OCI-LY7 (cell line): ENCODE measurements at regions not wholly inside any gene's neighbourhood (a gene's known extent, or its start where the extent isn't known, plus 50 kb on each side); places are given as distances from the start of the nearest gene placed in this dataset.
A peak's percentile ranks its signal among the peaks of the same experiment; 100 is the strongest.

Experiments
- BruUV-seq: library from RNA; stranded (reverse); fragments of 400-500 nt; replicated peaks from 2 replicates; lab custom pipeline; 2021; lab: Mats Ljungman, UMichigan
- CTCF ChIA-PET: fragments of 300-600 bp; sonication (Branson Sonifier 250); formaldehyde crosslinking; loops from one replicate; lab custom pipeline; 2022; ENCODE audit warnings: antibody characterized with exemption; ENCODE audit not compliant: unreplicated experiment; lab: Charles Lee
- POLR2A ChIA-PET: fragments of 300-600 bp; sonication (Branson Sonifier 250); formaldehyde crosslinking; loops from one replicate; lab custom pipeline; 2022; ENCODE audit warnings: antibody characterized with exemption; lab: Charles Lee
- DNase-seq: peaks from one replicate; pipeline ENCODE4 v3.0.0-alpha.2; 2015; ENCODE audit warnings: low spot score
- H2AFZ ChIP-seq: fragments of 200-600 bp; sonication (generic), shearing (Covaris generic); 2 replicates; pipeline ENCODE4 v1.6.1; 2014; ENCODE audit warnings: mild to moderate bottlenecking, antibody characterized with exemption, low read length, moderate library complexity
- H3K27ac ChIP-seq: fragments of 200-600 bp; sonication (generic); 2 replicates; pipeline ENCODE4 v1.5.1; 2014; ENCODE audit warnings: mixed run types, low read depth, mild to moderate bottlenecking, moderate library complexity, low read length, inconsistent platforms; ENCODE audit not compliant: poor library complexity, severe bottlenecking
- H3K36me3 ChIP-seq: fragments of 200-600 bp; sonication (generic); 2 replicates; pipeline ENCODE4 v1.6.1; 2014; ENCODE audit warnings: mild to moderate bottlenecking, antibody characterized with exemption, low read length, moderate library complexity, mixed read lengths; ENCODE audit not compliant: insufficient read depth
- H3K4me1 ChIP-seq: fragments of 200-600 bp; sonication (generic); 2 replicates; pipeline ENCODE4 v1.5.1; 2014; ENCODE audit warnings: mild to moderate bottlenecking, low read length; ENCODE audit not compliant: insufficient read depth, poor library complexity, severe bottlenecking
- H3K4me2 ChIP-seq: fragments of 200-600 bp; sonication (generic); 2 replicates; pipeline ENCODE4 v1.6.1; 2014; ENCODE audit warnings: mild to moderate bottlenecking, low read length
- H3K4me3 ChIP-seq: fragments of 200-600 bp; sonication (generic); 2 replicates; pipeline ENCODE4 v1.5.1; 2014; ENCODE audit warnings: mild to moderate bottlenecking, low read depth, low read length; ENCODE audit not compliant: poor library complexity, severe bottlenecking
- H3K79me2 ChIP-seq: fragments of 200-600 bp; sonication (generic); 2 replicates; pipeline ENCODE4 v1.6.1; 2016; ENCODE audit warnings: low read depth, mild to moderate bottlenecking, low read length, moderate library complexity, mixed read lengths; ENCODE audit not compliant: insufficient read depth
- H3K9me2 ChIP-seq: fragments of 200-600 bp; sonication (generic); 2 replicates; pipeline ENCODE4 v1.6.1; 2016; ENCODE audit warnings: mild to moderate bottlenecking, low read length, mixed read lengths; ENCODE audit not compliant: insufficient read depth
- H3K9me3 ChIP-seq: fragments of 200-600 bp; sonication (generic); 2 replicates; pipeline ENCODE4 v1.6.1; 2014; ENCODE audit warnings: mild to moderate bottlenecking, mixed run types, low read length, mixed read lengths
- H4K20me1 ChIP-seq: fragments of 200-600 bp; sonication (generic); 2 replicates; pipeline ENCODE4 v1.6.1; 2014; ENCODE audit warnings: mild to moderate bottlenecking, antibody characterized with exemption, low read length, moderate library complexity, mixed read lengths; ENCODE audit not compliant: insufficient read depth
- CTCF ChIP-seq: fragments of 200-600 bp; sonication (generic); conservative IDR thresholded peaks from 2 replicates; pipeline ENCODE4 v1.5.1; 2014; ENCODE audit warnings: mild to moderate bottlenecking, antibody characterized with exemption, low read length, moderate library complexity, mixed read lengths
- EZH2phosphoT487 ChIP-seq: fragments of 200-600 bp; sonication (generic); IDR thresholded peaks from 2 replicates; pipeline ENCODE4 v1.6.1; 2018; ENCODE audit warnings: low read depth, borderline replicate concordance, mild to moderate bottlenecking, mixed run types, antibody characterized with exemption, low read length, moderate library complexity, mixed read lengths
- intact Hi-C: fragments of 100-400 bp; cut with micrococcal nuclease; formaldehyde crosslinking; loops from one replicate; pipeline ENCODE4 v1.10.0; 2022; ENCODE audit not compliant: unreplicated experiment

GRCh38 chrX:38864165-38864564, 62.9 kb downstream of the MID1IP1 start:
- CTCF ChIA-PET, result no interaction called here
- intact Hi-C loops, result no loop called here
- no peak overlapping the region for H3K27ac ChIP-seq
- H3K79me2 ChIP-seq, result no peaks in the 10 kb centered on the region
- no peak overlapping the region for H2AFZ ChIP-seq
- peaks cover 5% of the 10 kb centered on the region for H3K4me1 ChIP-seq
- no peak for DNase-seq
- H3K4me2 ChIP-seq, result no peak overlapping the region
- no peaks in the 10 kb centered on the region for H3K9me3 ChIP-seq
- H3K9me2 ChIP-seq, result no peaks in the 10 kb centered on the region
- POLR2A ChIA-PET, result no interaction called here
- BruUV-seq, result no TSS peak
- no peak for TF ChIP-seq EZH2phosphoT487
- TF ChIP-seq CTCF, result no peak
- no peaks in the 10 kb centered on the region for H3K36me3 ChIP-seq
- H4K20me1 ChIP-seq, result no peaks in the 10 kb centered on the region
- H3K4me3 ChIP-seq, result no peak overlapping the region

- intact Hi-C loops, result no loop called here
- BruUV-seq, result no TSS peak
- no peak overlapping the region for H2AFZ ChIP-seq
- no peaks in the 10 kb centered on the region for H3K36me3 ChIP-seq
- no peak overlapping the region for H3K4me2 ChIP-seq
- DNase-seq, result no peak
- H4K20me1 ChIP-seq, result no peaks in the 10 kb centered on the region
- H3K4me3 ChIP-seq, result no peak overlapping the region
- no peak for TF ChIP-seq CTCF
- no peak for TF ChIP-seq EZH2phosphoT487
- H3K79me2 ChIP-seq, result no peaks in the 10 kb centered on the region
- H3K4me1 ChIP-seq, result peaks cover 6% of the 10 kb centered on the region
- no peaks in the 10 kb centered on the region for H3K9me2 ChIP-seq
- ChIA-PET CTCF (no interaction called here), POLR2A (interaction anchor here (0.6 to 2.4 kb wide), 4 partner anchors 11 to 1087 kb away, joined by 3 to 32 read pairs (median 4); no protein-coding TSS in a partner anchor)
- H3K9me3 ChIP-seq, result no peaks in the 10 kb centered on the region
- no peak overlapping the region for H3K27ac ChIP-seq
Measured at GRCh38 chrX:38868321-38868720, 67.1 kb downstream of the MID1IP1 start.

DNA sequence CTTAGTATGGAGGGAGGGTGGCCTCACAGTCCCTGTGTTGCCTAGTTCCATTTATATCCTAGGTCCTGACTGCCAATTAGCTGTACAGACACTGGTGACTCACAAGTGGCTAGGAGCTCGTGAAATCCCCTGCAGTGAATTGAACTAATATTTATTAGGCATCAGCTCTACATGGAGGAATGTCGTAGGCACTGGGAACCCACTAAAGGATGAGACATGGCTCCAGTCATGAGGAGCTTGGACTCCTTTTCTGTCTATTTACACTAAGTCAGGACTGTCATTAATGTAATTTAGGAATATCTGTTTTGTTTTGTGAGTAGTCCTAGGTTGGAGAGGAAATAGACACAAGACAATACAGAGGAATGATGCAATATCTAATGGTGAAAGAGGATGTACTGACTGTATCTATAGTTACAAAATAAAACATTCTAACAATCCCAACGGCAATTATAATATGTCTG, 67.7 kb downstream of the MID1IP1 start:
- BruUV-seq, result no TSS peak
- H3K4me2 ChIP-seq, result no peak overlapping the region
- H3K9me2 ChIP-seq, result no peaks in the 10 kb centered on the region
- no peaks in the 10 kb centered on the region for H3K9me3 ChIP-seq
- TF ChIP-seq CTCF (no peak), EZH2phosphoT487 (no peak)
- H3K4me1 ChIP-seq, result peaks cover 6% of the 10 kb centered on the region
- H4K20me1 ChIP-seq, result no peaks in the 10 kb centered on the region
- H3K36me3 ChIP-seq, result no peaks in the 10 kb centered on the region
- H3K27ac ChIP-seq, result no peak overlapping the region
- DNase-seq, result no peak
- peak overlapping the region; percentile 36; the same call in 1 of the 2 replicates for H2AFZ ChIP-seq
- ChIA-PET CTCF (no interaction called here), POLR2A (interaction anchor here (0.6 to 2.4 kb wide), 4 partner anchors 10 to 1088 kb away, joined by 3 to 32 read pairs (median 4); no protein-coding TSS in a partner anchor)
- no peaks in the 10 kb centered on the region for H3K79me2 ChIP-seq
- intact Hi-C loops, result no loop called here
- no peak overlapping the region for H3K4me3 ChIP-seq
